ENCODE measurements at regions not wholly inside any gene's neighbourhood (a gene's known extent, or its start where the extent isn't known, plus 50 kb on each side); places are given as distances from the start of the nearest gene placed in this dataset.

- Mint-ChIP-seq H3K27ac (ENCODE audit: unreplicated experiment) (no peak overlapping the region), H3K27me3 (ENCODE audit: low read depth) (peaks cover 16% of the 10 kb centered on the region), H3K4me1 (ENCODE audit: low read depth) (no peaks in the 10 kb centered on the region), H3K36me3 (ENCODE audit: low read depth) (no peaks in the 10 kb centered on the region), H3K4me3 (ENCODE audit: unreplicated experiment) (no peak overlapping the region), H3K9me3 (ENCODE audit: low read depth) (peaks cover 11% of the 10 kb centered on the region)
- DNase-seq (ENCODE audit: low spot score), result no peak
- TF ChIP-seq, protein P1, sequence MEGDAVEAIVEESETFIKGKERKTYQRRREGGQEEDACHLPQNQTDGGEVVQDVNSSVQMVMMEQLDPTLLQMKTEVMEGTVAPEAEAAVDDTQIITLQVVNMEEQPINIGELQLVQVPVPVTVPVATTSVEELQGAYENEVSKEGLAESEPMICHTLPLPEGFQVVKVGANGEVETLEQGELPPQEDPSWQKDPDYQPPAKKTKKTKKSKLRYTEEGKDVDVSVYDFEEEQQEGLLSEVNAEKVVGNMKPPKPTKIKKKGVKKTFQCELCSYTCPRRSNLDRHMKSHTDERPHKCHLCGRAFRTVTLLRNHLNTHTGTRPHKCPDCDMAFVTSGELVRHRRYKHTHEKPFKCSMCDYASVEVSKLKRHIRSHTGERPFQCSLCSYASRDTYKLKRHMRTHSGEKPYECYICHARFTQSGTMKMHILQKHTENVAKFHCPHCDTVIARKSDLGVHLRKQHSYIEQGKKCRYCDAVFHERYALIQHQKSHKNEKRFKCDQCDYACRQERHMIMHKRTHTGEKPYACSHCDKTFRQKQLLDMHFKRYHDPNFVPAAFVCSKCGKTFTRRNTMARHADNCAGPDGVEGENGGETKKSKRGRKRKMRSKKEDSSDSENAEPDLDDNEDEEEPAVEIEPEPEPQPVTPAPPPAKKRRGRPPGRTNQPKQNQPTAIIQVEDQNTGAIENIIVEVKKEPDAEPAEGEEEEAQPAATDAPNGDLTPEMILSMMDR (IDR thresholded peaks at IDR 0.05), result no peak
Measured at GRCh38 chr6:88490195-88490907, 324.2 kb upstream of the CNR1 start.

GRCh38 chr6:88483424-88483823, 317.3 kb upstream of the CNR1 start:
- no peaks in the 10 kb centered on the region for H3K36me3 Mint-ChIP-seq (ENCODE audit: low read depth)
- peaks cover 2% of the 10 kb centered on the region for H3K27me3 Mint-ChIP-seq (ENCODE audit: low read depth)
- DNase-seq (ENCODE audit: low spot score), result no peak
- H3K9me3 Mint-ChIP-seq (ENCODE audit: low read depth), result peaks cover 18% of the 10 kb centered on the region
- no peak overlapping the region for H3K27ac Mint-ChIP-seq (ENCODE audit: unreplicated experiment)
- TF ChIP-seq, protein P1 (IDR thresholded peaks at IDR 0.05), result no peak
- no peaks in the 10 kb centered on the region for H3K4me1 Mint-ChIP-seq (ENCODE audit: low read depth)
- H3K4me3 Mint-ChIP-seq (ENCODE audit: unreplicated experiment), result no peak overlapping the region

DNA sequence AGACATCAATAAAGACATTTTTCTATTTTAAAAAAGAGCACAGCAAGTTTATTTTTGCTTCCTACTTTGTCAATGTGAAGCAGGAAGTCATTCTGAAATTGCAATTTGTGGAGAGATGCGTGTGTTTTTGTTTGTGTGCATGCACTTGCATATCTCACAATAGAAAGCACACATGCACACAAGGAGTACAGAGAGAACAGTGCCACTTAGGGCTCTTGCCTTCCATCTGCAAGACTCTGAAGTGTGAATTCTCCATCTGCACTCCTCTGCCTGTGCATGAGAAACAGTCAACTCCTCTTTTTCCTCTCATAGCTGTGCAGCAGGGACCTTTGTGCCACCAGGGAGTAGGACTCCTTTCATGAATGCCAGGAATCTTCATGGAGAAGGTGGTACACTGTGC, 316.3 kb upstream of the CNR1 start:
- H3K4me3 Mint-ChIP-seq (ENCODE audit: unreplicated experiment), result no peak overlapping the region
- H3K27ac Mint-ChIP-seq (ENCODE audit: unreplicated experiment), result no peak overlapping the region

GRCh38 chr6:88481519-88481918, 315.4 kb upstream of the CNR1 start:
- Mint-ChIP-seq H3K36me3 (ENCODE audit: low read depth) (no peaks in the 10 kb centered on the region), H3K27me3 (ENCODE audit: low read depth) (peaks cover 2% of the 10 kb centered on the region), H3K4me1 (ENCODE audit: low read depth) (no peaks in the 10 kb centered on the region), H3K4me3 (ENCODE audit: unreplicated experiment) (no peak overlapping the region), H3K9me3 (ENCODE audit: low read depth) (peaks cover 15% of the 10 kb centered on the region), H3K27ac (ENCODE audit: unreplicated experiment) (no peak overlapping the region)
- TF ChIP-seq, protein P1 (IDR thresholded peaks at IDR 0.05), result no peak
- no peak for DNase-seq (ENCODE audit: low spot score)

More for the DNA sequence above, 316.3 kb upstream of the CNR1 start:
- Mint-ChIP-seq H3K9me3 (ENCODE audit: low read depth) (peaks cover 15% of the 10 kb centered on the region), H3K27me3 (ENCODE audit: low read depth) (peaks cover 2% of the 10 kb centered on the region), H3K36me3 (ENCODE audit: low read depth) (no peaks in the 10 kb centered on the region), H3K4me1 (ENCODE audit: low read depth) (no peaks in the 10 kb centered on the region)
- TF ChIP-seq, protein P1 (IDR thresholded peaks at IDR 0.05), result no peak
- no peak for DNase-seq (ENCODE audit: low spot score)

GRCh38 chr6:88480816-88481215, 314.7 kb upstream of the CNR1 start:
- H3K9me3 Mint-ChIP-seq (ENCODE audit: low read depth), result peaks cover 15% of the 10 kb centered on the region
- no peak for DNase-seq (ENCODE audit: low spot score)
- no peaks in the 10 kb centered on the region for H3K4me1 Mint-ChIP-seq (ENCODE audit: low read depth)
- no peak overlapping the region for H3K4me3 Mint-ChIP-seq (ENCODE audit: unreplicated experiment)
- no peaks in the 10 kb centered on the region for H3K36me3 Mint-ChIP-seq (ENCODE audit: low read depth)
- TF ChIP-seq, protein P1 (IDR thresholded peaks at IDR 0.05), result no peak
- peaks cover 2% of the 10 kb centered on the region for H3K27me3 Mint-ChIP-seq (ENCODE audit: low read depth)
- no peak overlapping the region for H3K27ac Mint-ChIP-seq (ENCODE audit: unreplicated experiment)

Data from chondrocyte (in vitro differentiated cells).